Nephron (organoid): ENCODE measurements at regions not wholly inside any gene's neighbourhood (a gene's known extent, or its start where the extent isn't known, plus 50 kb on each side); places are given as distances from the start of the nearest gene placed in this dataset.

Experiments used
- H3K27ac Mint-ChIP-seq, 3 experiments: 2 replicates each; pipeline ENCODE4 v1.8.0; 2020; ENCODE audit warnings: mixed read lengths in 3 of 3, mild to moderate bottlenecking in 2 of 3, moderate library complexity in 1 of 3
- H3K27me3 Mint-ChIP-seq: 2 replicates; pipeline ENCODE4 v1.8.0; 2021; ENCODE audit warnings: low read depth, mild to moderate bottlenecking, moderate library complexity, mixed read lengths
- H3K36me3 Mint-ChIP-seq: 2 replicates; pipeline ENCODE4 v1.8.0; 2020; ENCODE audit warnings: low read depth, mixed read lengths
- H3K4me1 Mint-ChIP-seq: 2 replicates; pipeline ENCODE4 v1.8.0; 2020; ENCODE audit warnings: mixed read lengths
- H3K4me3 Mint-ChIP-seq, 3 experiments: 2 replicates each; pipeline ENCODE4 v1.8.0; 2020; ENCODE audit warnings: mild to moderate bottlenecking in 3 of 3, mixed read lengths in 3 of 3, moderate library complexity in 2 of 3
- H3K9me3 Mint-ChIP-seq: 2 replicates; pipeline ENCODE4 v1.8.0; 2020; ENCODE audit warnings: mixed read lengths
- TF ChIP-seq, protein P1 (sequence below), 3 experiments: fragments of 200-600 bp; sonication (generic); IDR thresholded peaks; one replicate each; pipeline ENCODE4 v1.5.0; 2021; ENCODE audit warnings: antibody characterized with exemption in 3 of 3; ENCODE audit not compliant: unreplicated experiment in 3 of 3

DNA sequence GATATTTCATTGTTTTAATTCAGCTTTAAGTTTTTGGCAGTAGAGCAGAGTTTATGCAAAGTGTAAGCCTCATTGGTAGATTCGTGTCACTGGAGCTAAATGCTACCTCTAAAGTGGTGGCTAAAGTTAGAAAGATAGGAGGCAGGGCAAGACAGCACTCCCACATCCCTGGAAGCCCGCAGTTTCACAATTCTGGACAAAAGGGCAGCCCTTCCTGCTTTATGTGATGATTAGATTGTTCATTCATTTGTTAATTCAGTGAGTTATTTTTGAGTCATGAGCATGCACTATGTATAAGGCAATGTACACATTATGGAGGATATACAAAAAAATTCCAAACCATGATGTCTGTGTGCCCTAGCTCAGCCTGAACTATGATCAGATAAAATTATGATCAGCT, 52.1 kb upstream of the EIF3M start:
- Mint-ChIP-seq H3K27me3 (peaks cover 4% of the 10 kb centered on the region), H3K9me3 (no peaks in the 10 kb centered on the region), H3K4me3 (no peak overlapping the region), H3K36me3 (no peaks in the 10 kb centered on the region), H3K4me1 (peaks cover 11% of the 10 kb centered on the region), H3K27ac (peak overlapping the region; percentile 7 to 87 (median 76))
- TF ChIP-seq, protein P1, sequence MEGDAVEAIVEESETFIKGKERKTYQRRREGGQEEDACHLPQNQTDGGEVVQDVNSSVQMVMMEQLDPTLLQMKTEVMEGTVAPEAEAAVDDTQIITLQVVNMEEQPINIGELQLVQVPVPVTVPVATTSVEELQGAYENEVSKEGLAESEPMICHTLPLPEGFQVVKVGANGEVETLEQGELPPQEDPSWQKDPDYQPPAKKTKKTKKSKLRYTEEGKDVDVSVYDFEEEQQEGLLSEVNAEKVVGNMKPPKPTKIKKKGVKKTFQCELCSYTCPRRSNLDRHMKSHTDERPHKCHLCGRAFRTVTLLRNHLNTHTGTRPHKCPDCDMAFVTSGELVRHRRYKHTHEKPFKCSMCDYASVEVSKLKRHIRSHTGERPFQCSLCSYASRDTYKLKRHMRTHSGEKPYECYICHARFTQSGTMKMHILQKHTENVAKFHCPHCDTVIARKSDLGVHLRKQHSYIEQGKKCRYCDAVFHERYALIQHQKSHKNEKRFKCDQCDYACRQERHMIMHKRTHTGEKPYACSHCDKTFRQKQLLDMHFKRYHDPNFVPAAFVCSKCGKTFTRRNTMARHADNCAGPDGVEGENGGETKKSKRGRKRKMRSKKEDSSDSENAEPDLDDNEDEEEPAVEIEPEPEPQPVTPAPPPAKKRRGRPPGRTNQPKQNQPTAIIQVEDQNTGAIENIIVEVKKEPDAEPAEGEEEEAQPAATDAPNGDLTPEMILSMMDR (IDR thresholded peaks at IDR 0.05; ENCODE audit: unreplicated experiment in 3 of 3) = no peak

DNA sequence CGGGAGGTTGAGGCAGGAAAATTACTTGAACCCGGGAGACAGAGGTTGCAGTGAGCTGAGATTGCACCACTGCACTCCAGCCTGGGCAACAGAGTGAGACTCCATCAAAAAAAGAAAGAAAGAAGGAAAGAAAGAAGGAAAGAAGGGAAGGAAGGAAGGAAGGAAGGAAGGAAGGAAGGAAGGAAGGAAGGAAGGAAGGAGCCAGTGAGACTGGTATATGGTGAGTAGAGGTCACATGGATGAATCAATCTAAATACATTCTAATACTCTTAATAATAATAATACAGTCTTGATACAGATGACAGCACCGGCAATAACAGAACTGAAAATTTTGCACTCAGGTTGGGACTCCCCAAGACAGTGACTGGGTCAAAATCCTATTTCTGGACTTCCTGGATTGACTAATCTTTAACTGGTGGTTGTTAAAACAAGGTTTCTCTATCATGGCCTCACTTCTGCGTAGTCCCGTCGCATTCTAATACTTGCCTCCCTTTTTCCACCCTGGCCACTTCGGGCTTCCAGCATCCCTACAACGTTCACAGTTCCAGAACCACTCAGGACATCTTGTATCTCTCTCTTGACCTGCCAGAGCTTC, 53.5 kb upstream of the EIF3M start:
- H3K36me3 Mint-ChIP-seq = no peaks in the 10 kb centered on the region
- H3K27me3 Mint-ChIP-seq = peaks cover 4% of the 10 kb centered on the region
- no peaks in the 10 kb centered on the region for H3K9me3 Mint-ChIP-seq
- H3K4me1 Mint-ChIP-seq = peaks cover 13% of the 10 kb centered on the region
- H3K4me3 Mint-ChIP-seq = no peak overlapping the region
- TF ChIP-seq, protein P1 (IDR thresholded peaks at IDR 0.05; ENCODE audit: unreplicated experiment in 3 of 3) = no peak
- peak overlapping the region in 2 of 3 experiments; percentile 44 to 65 for H3K27ac Mint-ChIP-seq

DNA sequence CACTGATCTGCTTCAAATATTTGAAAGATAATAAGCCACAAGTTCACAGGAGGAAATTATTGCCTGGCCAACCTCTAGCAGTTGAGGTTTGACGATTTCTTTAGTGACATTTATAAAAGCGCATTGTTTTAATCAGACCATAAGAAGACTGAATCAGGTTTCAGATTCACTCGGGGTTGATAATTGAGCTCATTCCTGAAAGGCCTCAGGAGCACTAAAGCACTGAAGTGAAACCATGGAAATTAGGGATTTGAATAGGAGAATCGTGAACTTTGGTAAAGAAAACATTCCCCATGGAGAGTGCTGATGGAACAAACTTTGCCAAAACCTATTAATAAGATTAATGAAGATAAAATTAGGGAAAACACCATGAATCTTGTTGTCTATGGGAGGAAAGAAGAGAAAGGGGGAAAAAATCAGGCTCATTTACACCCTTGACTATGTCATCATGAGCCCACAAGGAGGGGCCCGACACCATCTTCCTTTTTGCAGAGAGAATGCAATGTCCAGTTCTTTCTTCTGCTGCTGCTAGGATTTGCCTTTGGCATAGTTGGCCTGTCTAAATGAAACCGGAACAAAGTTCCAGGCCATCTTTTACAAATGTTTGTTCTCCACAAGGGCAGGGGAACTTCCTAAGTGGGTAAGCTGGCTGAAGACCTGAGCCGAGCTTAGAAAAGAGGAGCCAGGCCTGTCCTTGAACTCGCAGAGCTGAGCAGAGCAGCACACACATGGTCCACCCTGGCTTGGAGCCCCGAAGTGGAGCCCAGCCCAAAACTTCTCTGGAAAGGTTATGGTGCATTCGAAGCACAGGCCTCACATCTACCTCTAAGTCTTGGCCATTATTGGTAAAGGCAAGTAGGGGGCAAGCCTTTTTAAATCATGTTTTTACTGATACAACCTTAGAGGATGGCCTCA, 56.1 kb upstream of the EIF3M start:
- no peak overlapping the region for H3K4me3 Mint-ChIP-seq
- peaks cover 5% of the 10 kb centered on the region for H3K9me3 Mint-ChIP-seq
- TF ChIP-seq, protein P1 (IDR thresholded peaks at IDR 0.05; ENCODE audit: unreplicated experiment in 3 of 3) = peak in 1 of 3 experiments; percentile 12
- H3K36me3 Mint-ChIP-seq = no peaks in the 10 kb centered on the region
- H3K27ac Mint-ChIP-seq = peak overlapping the region; percentile 89 to 97 (median 89)
- peaks cover 13% of the 10 kb centered on the region for H3K4me1 Mint-ChIP-seq
- H3K27me3 Mint-ChIP-seq = no peaks in the 10 kb centered on the region

DNA sequence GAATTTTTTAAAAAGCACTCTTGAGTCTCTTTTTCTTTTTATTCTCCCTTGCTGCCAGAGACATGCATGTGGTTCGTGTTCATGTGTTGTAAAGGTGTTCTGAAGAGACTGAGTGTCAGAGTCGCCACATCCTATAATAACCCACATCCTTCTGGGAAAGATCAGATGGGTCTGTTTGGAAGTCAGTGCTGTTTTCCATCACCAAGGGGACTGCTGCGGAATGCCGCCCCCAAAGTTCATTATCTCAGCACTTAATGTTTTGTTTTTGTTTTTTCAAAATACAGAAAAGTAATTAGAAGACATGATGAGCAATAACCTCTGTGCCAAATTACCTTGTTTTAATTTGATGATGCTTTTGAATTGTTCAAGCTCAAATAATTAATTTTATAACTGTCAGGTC, 56.9 kb upstream of the EIF3M start:
- Mint-ChIP-seq H3K9me3 (peaks cover 5% of the 10 kb centered on the region), H3K4me1 (peaks cover 13% of the 10 kb centered on the region), H3K36me3 (no peaks in the 10 kb centered on the region), H3K4me3 (no peak overlapping the region), H3K27ac (peak overlapping the region; percentile 89 to 97 (median 89)), H3K27me3 (no peaks in the 10 kb centered on the region)
- TF ChIP-seq, protein P1 (IDR thresholded peaks at IDR 0.05; ENCODE audit: unreplicated experiment in 3 of 3) = no peak

DNA sequence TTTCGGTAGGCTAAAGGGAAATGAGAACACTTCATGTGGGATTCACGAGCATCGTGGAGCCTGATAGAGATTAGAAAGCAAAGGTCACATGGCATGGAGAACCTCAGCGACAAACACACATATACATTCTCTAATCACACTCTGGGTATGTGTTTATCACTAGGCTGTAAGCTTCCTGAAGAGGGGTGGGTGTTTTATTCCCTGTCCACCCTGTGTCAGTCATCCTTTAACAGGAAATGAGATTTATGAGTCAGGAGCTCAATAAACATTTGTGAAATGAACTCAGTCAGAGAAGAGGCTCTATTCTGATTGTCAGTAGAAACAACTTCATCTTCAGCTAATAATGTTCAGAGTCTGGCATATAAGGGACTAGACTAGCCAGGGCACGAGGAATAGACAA, 71.7 kb upstream of the EIF3M start:
- peaks cover 12% of the 10 kb centered on the region for H3K4me1 Mint-ChIP-seq
- no peak overlapping the region for H3K4me3 Mint-ChIP-seq
- no peaks in the 10 kb centered on the region for H3K27me3 Mint-ChIP-seq
- H3K36me3 Mint-ChIP-seq = no peaks in the 10 kb centered on the region
- TF ChIP-seq, protein P1 (IDR thresholded peaks at IDR 0.05; ENCODE audit: unreplicated experiment in 3 of 3) = no peak
- peak overlapping the region in 2 of 3 experiments; percentile 62 to 74 for H3K27ac Mint-ChIP-seq
- no peaks in the 10 kb centered on the region for H3K9me3 Mint-ChIP-seq
